ENCODE measurements at regions not wholly inside any gene's neighbourhood (a gene's known extent, or its start where the extent isn't known, plus 50 kb on each side); places are given as distances from the start of the nearest gene placed in this dataset.

- no peak for TF ChIP-seq POLR2A (IDR thresholded peaks at IDR 0.05)
- TF ChIP-seq CTCF (IDR thresholded peaks at IDR 0.05 in 4 of 5, conservative IDR thresholded peaks at IDR 0.05 in 1 of 5), result no peak
These were observed 111.4 kb upstream of the PREP start for GRCh38 chr6:105514306-105514705.

Measured in gastrocnemius medialis (tissue), 4 donors.